HFF-Myc (cell line): ENCODE measurements at regions not wholly inside any gene's neighbourhood (a gene's known extent, or its start where the extent isn't known, plus 50 kb on each side); places are given as distances from the start of the nearest gene placed in this dataset.
A peak's percentile ranks its signal among the peaks of the same experiment; 100 is the strongest.

ENCODE experiments used
- DNase-seq: peaks from one replicate; pipeline ENCODE4 v3.0.0-alpha.2; 2011; ENCODE audit warnings: low read depth; ENCODE audit errors: extremely low read depth
- H3K4me3 ChIP-seq: replicated peaks from 2 replicates; pipeline ENCODE4 v1.5.1; 2011; ENCODE audit warnings: low read depth, mild to moderate bottlenecking, control low read depth, low read length
- TF ChIP-seq, protein P1 (sequence below): IDR thresholded peaks from 2 replicates; pipeline ENCODE4 v1.5.1; 2012; ENCODE audit warnings: mild to moderate bottlenecking, low read depth, low read length, control low read depth; ENCODE audit errors: missing control alignments

DNA sequence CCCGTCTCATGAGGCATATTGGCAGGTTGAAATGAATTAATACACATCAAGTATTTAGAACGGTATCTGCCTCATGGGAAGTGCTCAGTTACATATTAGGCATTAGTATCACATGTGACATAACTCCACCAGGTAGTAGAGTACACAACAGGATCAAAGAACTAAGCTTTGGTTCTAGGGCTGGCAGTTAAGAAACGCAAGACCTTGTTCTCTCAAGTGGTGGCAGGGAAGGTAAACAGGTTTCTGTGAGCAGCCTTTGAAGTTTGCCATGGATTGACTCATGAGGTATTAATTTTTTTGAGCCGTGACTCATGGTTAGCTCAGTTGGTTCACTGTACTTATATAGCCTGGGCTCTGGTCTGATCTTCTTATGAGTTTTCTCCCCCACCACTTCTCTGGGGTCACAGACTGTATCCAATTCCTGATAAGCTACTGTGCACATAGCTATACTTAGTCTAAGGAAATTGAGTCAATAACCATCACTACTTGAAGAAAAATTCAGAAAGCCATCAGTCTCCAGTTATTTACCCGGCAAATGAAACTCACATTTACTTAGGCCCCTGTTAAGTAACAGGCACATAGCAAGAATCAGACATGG, 155.6 kb upstream of the STT3B start:
- TF ChIP-seq, protein P1, sequence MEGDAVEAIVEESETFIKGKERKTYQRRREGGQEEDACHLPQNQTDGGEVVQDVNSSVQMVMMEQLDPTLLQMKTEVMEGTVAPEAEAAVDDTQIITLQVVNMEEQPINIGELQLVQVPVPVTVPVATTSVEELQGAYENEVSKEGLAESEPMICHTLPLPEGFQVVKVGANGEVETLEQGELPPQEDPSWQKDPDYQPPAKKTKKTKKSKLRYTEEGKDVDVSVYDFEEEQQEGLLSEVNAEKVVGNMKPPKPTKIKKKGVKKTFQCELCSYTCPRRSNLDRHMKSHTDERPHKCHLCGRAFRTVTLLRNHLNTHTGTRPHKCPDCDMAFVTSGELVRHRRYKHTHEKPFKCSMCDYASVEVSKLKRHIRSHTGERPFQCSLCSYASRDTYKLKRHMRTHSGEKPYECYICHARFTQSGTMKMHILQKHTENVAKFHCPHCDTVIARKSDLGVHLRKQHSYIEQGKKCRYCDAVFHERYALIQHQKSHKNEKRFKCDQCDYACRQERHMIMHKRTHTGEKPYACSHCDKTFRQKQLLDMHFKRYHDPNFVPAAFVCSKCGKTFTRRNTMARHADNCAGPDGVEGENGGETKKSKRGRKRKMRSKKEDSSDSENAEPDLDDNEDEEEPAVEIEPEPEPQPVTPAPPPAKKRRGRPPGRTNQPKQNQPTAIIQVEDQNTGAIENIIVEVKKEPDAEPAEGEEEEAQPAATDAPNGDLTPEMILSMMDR, result no peak
- peak; percentile 33 for DNase-seq
- no peak overlapping the region for H3K4me3 ChIP-seq

GRCh38 chr3:31378231-31378630, 154.5 kb upstream of the STT3B start:
- no peak overlapping the region for H3K4me3 ChIP-seq
- no peak for DNase-seq
- TF ChIP-seq, protein P1, result no peak

DNA sequence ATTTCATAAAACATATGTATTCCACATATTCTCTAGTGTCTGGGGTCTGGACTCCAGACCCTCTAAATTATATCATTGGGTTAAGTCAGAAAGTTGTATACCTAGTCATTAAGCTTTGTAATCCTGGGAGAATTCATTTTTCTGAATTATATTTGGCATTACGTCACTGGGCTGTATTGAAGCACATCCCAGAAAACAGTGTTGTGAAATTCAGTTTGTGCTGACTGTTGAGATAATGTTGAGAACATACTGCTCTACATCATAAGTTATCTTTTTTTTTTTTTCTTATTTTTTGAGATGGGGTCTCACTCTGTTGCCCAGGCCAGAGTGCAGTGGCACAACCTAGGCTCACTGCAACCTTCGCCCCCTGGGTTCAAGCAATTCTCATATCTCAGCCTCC, 153.1 kb upstream of the STT3B start:
- TF ChIP-seq, protein P1, result no peak
- DNase-seq, result no peak
- H3K4me3 ChIP-seq, result no peak overlapping the region

GRCh38 chr3:31382856-31383255, 149.9 kb upstream of the STT3B start:
- H3K4me3 ChIP-seq, result no peak overlapping the region
- no peak for DNase-seq
- TF ChIP-seq, protein P1, result no peak

- DNase-seq, result no peak
Measured at GRCh38 chr3:31384117-31384516, 148.6 kb upstream of the STT3B start.

GRCh38 chr3:31389939-31390338, 142.8 kb upstream of the STT3B start:
- TF ChIP-seq, protein P1, result no peak
- H3K4me3 ChIP-seq, result no peak overlapping the region
- no peak for DNase-seq

More at GRCh38 chr3:31384117-31384516, 148.6 kb upstream of the STT3B start:
- H3K4me3 ChIP-seq, result no peak overlapping the region
- TF ChIP-seq, protein P1, result no peak

- no peak for DNase-seq
- TF ChIP-seq, protein P1, result no peak
- H3K4me3 ChIP-seq, result no peak overlapping the region
Measured at GRCh38 chr3:31390466-31390865, 142.3 kb upstream of the STT3B start.
